MM.1S (cell line): ENCODE measurements at regions not wholly inside any gene's neighbourhood (a gene's known extent, or its start where the extent isn't known, plus 50 kb on each side); places are given as distances from the start of the nearest gene placed in this dataset.

Source experiments
- DNase-seq: peaks from one replicate; pipeline ENCODE4 v3.0.0-alpha.2; 2015
- H2AFZ ChIP-seq: fragments of 300-600 bp; sonication (generic); 2 replicates; pipeline ENCODE4 v1.6.0; 2016; ENCODE audit warnings: antibody characterized with exemption, low read length
- H3F3A ChIP-seq: fragments of 300-600 bp; sonication (generic); 2 replicates; pipeline ENCODE4 v1.6.1; 2016; ENCODE audit warnings: mild to moderate bottlenecking, antibody characterized with exemption, low read length, moderate library complexity, mixed read lengths; ENCODE audit not compliant: insufficient read depth
- H3K27ac ChIP-seq: fragments of 300-600 bp; sonication (generic); 2 replicates; pipeline ENCODE4 v1.5.1; 2016; ENCODE audit warnings: mild to moderate bottlenecking, low read length
- H3K27me3 ChIP-seq: fragments of 300-600 bp; sonication (generic); replicated peaks from 2 replicates; pipeline ENCODE4 v1.6.0; 2016; ENCODE audit warnings: low read length; ENCODE audit not compliant: insufficient read depth
- H3K36me3 ChIP-seq: fragments of 300-600 bp; sonication (generic); replicated peaks from 2 replicates; pipeline ENCODE4 v1.6.1; 2016; ENCODE audit warnings: mild to moderate bottlenecking, low read length, mixed read lengths; ENCODE audit not compliant: insufficient read depth
- H3K4me1 ChIP-seq: fragments of 300-600 bp; sonication (generic); 2 replicates; pipeline ENCODE4 v1.6.1; 2016; ENCODE audit warnings: low read length, mixed read lengths
- H3K4me2 ChIP-seq: fragments of 300-600 bp; sonication (generic); 2 replicates; pipeline ENCODE4 v1.6.0; 2016; ENCODE audit warnings: low read depth, low read length
- H3K4me3 ChIP-seq: fragments of 300-600 bp; sonication (generic); 2 replicates; pipeline ENCODE4 v1.5.1; 2016; ENCODE audit warnings: low read length, mixed read lengths
- H3K79me2 ChIP-seq: fragments of 300-600 bp; sonication (generic); 2 replicates; pipeline ENCODE4 v1.6.1; 2016; ENCODE audit warnings: mixed run types, low read length, mixed read lengths
- H3K9ac ChIP-seq: fragments of 300-600 bp; sonication (generic); 2 replicates; pipeline ENCODE4 v1.6.1; 2016; ENCODE audit warnings: low read length, mixed read lengths
- H3K9me2 ChIP-seq: fragments of 300-600 bp; sonication (generic); replicated peaks from 2 replicates; pipeline ENCODE4 v1.6.1; 2016; ENCODE audit warnings: mild to moderate bottlenecking, low read length, mixed read lengths; ENCODE audit not compliant: insufficient read depth
- H3K9me3 ChIP-seq: fragments of 300-600 bp; sonication (generic); replicated peaks from 2 replicates; pipeline ENCODE4 v1.6.1; 2016; ENCODE audit warnings: mild to moderate bottlenecking, low read length, mixed read lengths; ENCODE audit not compliant: insufficient read depth
- H4K20me1 ChIP-seq: fragments of 300-600 bp; sonication (generic); 2 replicates; pipeline ENCODE4 v1.6.1; 2016; ENCODE audit warnings: mild to moderate bottlenecking, low read length, moderate library complexity, mixed read lengths; ENCODE audit not compliant: insufficient read depth
- CTCF ChIP-seq: fragments of 300-600 bp; sonication (generic); IDR thresholded peaks from 2 replicates; pipeline ENCODE4 v1.5.1; 2016; ENCODE audit warnings: antibody characterized with exemption, low read length, mixed read lengths
- EZH2 ChIP-seq: fragments of 300-600 bp; sonication (generic); optimal IDR thresholded peaks from 2 replicates; pipeline ENCODE3; 2017; ENCODE audit warnings: low read depth, mild to moderate bottlenecking, antibody characterized with exemption, low read length, mixed read lengths
- EZH2phosphoT487 ChIP-seq: fragments of 300-600 bp; sonication (generic); IDR thresholded peaks from 2 replicates; pipeline ENCODE4 v1.6.1; 2018; ENCODE audit warnings: antibody characterized with exemption, low read length

- Histone ChIP-seq H3F3A (no peaks in the 10 kb centered on the region), H3K27ac (no peak overlapping the region), H3K4me1 (no peaks in the 10 kb centered on the region), H3K9me2 (no peaks in the 10 kb centered on the region), H3K79me2 (no peaks in the 10 kb centered on the region), H3K4me2 (no peak overlapping the region), H3K27me3 (no peaks in the 10 kb centered on the region), H3K9me3 (no peaks in the 10 kb centered on the region), H3K36me3 (no peaks in the 10 kb centered on the region), H3K9ac (no peak overlapping the region), H3K4me3 (no peak overlapping the region), H4K20me1 (no peaks in the 10 kb centered on the region), H2AFZ (no peak overlapping the region)
- TF ChIP-seq EZH2 (no peak), CTCF (no peak), EZH2phosphoT487 (no peak)
- DNase-seq = no peak
Measured at GRCh38 chr12:75571204-75571603, 59.8 kb upstream of the KRR1 start.

- no peak overlapping the region for H3K4me3 ChIP-seq
- no peaks in the 10 kb centered on the region for H3F3A ChIP-seq
- no peaks in the 10 kb centered on the region for H3K4me1 ChIP-seq
- H3K27me3 ChIP-seq = no peaks in the 10 kb centered on the region
- no peaks in the 10 kb centered on the region for H3K9me2 ChIP-seq
- H3K36me3 ChIP-seq = no peaks in the 10 kb centered on the region
- H3K27ac ChIP-seq = no peak overlapping the region
- H3K79me2 ChIP-seq = no peaks in the 10 kb centered on the region
- no peak for DNase-seq
- no peak overlapping the region for H3K4me2 ChIP-seq
- H2AFZ ChIP-seq = no peak overlapping the region
- H3K9me3 ChIP-seq = no peaks in the 10 kb centered on the region
- H3K9ac ChIP-seq = no peak overlapping the region
- no peak for TF ChIP-seq EZH2phosphoT487
- no peak for TF ChIP-seq CTCF
- TF ChIP-seq EZH2 = no peak
- no peaks in the 10 kb centered on the region for H4K20me1 ChIP-seq
Measured at GRCh38 chr12:75568801-75569200, 57.4 kb upstream of the KRR1 start.

GRCh38 chr12:75568393-75568792, 57.0 kb upstream of the KRR1 start:
- H3K27me3 ChIP-seq = no peaks in the 10 kb centered on the region
- no peak overlapping the region for H3K4me2 ChIP-seq
- no peaks in the 10 kb centered on the region for H3K79me2 ChIP-seq
- no peaks in the 10 kb centered on the region for H3F3A ChIP-seq
- H3K9me3 ChIP-seq = no peaks in the 10 kb centered on the region
- no peak for TF ChIP-seq EZH2phosphoT487
- no peak overlapping the region for H2AFZ ChIP-seq
- no peaks in the 10 kb centered on the region for H3K36me3 ChIP-seq
- H3K4me3 ChIP-seq = no peak overlapping the region
- H3K4me1 ChIP-seq = no peaks in the 10 kb centered on the region
- no peaks in the 10 kb centered on the region for H3K9me2 ChIP-seq
- H3K9ac ChIP-seq = no peak overlapping the region
- no peak overlapping the region for H3K27ac ChIP-seq
- H4K20me1 ChIP-seq = no peaks in the 10 kb centered on the region
- no peak for DNase-seq

GRCh38 chr12:75565795-75566194, 54.4 kb upstream of the KRR1 start:
- H3K27me3 ChIP-seq = no peaks in the 10 kb centered on the region
- no peaks in the 10 kb centered on the region for H3K79me2 ChIP-seq
- no peak overlapping the region for H3K27ac ChIP-seq
- H2AFZ ChIP-seq = no peak overlapping the region
- no peak for DNase-seq
- H3K4me2 ChIP-seq = no peak overlapping the region
- H3K4me1 ChIP-seq = no peaks in the 10 kb centered on the region
- no peaks in the 10 kb centered on the region for H3K36me3 ChIP-seq
- H3K4me3 ChIP-seq = no peak overlapping the region
- no peaks in the 10 kb centered on the region for H3K9me2 ChIP-seq
- no peak overlapping the region for H3K9ac ChIP-seq
- no peaks in the 10 kb centered on the region for H3K9me3 ChIP-seq
- no peaks in the 10 kb centered on the region for H4K20me1 ChIP-seq
- no peak for TF ChIP-seq CTCF
- no peak for TF ChIP-seq EZH2phosphoT487
- TF ChIP-seq EZH2 = no peak
- no peaks in the 10 kb centered on the region for H3F3A ChIP-seq
